ENCODE measurements at regions not wholly inside any gene's neighbourhood (a gene's known extent, or its start where the extent isn't known, plus 50 kb on each side); places are given as distances from the start of the nearest gene placed in this dataset.

DNA sequence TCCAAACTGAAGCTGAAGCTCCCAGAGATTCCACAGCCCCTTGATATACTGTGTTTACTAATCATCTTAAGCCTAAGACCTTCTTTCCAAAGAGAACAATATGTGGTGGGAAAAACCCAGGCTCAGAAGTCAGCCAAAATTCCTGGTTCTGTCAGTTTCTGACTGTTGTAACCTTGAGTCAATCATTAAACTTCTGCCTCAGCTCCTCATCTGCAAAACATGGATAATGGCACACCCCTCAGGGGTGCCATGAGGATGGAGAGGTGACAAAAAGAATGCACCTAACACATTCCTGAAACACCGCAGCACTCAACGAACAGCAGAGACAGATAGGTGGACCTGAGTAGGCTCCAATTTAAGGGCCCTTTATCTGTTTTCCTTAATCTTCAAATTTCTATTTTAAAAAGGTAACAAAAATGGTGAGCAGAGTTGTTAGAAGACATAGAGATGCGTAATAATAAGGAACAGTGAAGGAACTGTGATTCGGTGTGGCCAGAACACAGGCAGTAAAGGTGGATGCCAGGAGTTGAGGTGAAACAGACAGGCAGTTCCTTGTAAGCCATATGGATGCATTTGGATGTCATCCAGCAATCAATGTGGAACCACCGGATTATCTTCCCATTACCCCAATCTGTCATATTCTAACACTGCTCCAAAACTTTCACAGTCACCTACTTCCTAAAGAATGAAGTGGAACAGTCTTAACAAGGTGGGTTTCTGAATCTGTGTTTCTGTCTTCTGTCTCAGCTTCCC lies 56.6 kb upstream of the DOCK9 start:
- ATAC-seq (ENCODE audit: low FRiP score) (no peak), DNase-seq (ENCODE audit: low spot score) (no peak)
- TF ChIP-seq, protein P1, sequence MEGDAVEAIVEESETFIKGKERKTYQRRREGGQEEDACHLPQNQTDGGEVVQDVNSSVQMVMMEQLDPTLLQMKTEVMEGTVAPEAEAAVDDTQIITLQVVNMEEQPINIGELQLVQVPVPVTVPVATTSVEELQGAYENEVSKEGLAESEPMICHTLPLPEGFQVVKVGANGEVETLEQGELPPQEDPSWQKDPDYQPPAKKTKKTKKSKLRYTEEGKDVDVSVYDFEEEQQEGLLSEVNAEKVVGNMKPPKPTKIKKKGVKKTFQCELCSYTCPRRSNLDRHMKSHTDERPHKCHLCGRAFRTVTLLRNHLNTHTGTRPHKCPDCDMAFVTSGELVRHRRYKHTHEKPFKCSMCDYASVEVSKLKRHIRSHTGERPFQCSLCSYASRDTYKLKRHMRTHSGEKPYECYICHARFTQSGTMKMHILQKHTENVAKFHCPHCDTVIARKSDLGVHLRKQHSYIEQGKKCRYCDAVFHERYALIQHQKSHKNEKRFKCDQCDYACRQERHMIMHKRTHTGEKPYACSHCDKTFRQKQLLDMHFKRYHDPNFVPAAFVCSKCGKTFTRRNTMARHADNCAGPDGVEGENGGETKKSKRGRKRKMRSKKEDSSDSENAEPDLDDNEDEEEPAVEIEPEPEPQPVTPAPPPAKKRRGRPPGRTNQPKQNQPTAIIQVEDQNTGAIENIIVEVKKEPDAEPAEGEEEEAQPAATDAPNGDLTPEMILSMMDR (IDR thresholded peaks at IDR 0.05): no peak

DNA sequence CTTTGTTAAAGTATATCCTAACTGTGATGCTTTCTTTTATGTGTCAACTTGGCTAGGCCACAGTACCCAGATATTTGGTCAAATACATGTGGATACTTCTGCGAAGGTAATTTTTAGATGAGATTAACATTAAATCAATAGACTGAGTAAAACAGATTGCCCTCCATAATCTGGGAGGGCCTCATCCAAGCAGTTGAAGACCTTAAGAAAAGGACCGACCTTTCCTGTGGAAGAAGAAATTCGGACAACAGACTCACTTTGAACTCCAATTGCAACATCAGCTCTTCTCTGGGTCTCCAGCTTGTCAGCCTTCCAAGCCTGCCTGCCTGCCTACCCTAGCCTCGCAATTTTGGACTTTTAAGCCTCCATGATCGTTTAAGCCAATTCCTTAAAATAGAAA lies 57.9 kb upstream of the DOCK9 start:
- ATAC-seq (ENCODE audit: low FRiP score) (no peak), DNase-seq (ENCODE audit: low spot score) (no peak)
- TF ChIP-seq, protein P1 (IDR thresholded peaks at IDR 0.05): no peak

DNA sequence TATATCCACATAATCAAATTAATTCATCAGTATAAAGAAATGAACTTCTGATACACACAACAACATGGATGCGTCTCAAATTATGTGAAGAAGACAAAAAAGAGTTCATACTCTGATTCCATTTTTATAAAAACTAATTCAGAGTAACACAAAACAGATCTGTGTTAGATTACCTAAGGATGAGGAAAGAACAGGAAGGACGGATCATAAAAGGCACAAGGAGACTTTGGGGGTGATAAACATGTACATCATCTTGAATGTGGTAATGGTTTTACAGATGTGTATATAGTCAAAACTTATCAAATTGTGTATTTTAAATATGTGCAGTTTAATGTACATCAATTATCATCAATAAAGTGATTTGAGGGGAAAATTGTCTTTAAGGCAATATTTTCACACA lies 59.9 kb upstream of the DOCK9 start:
- TF ChIP-seq, protein P1 (IDR thresholded peaks at IDR 0.05): no peak
- DNase-seq (ENCODE audit: low spot score): no peak
- no peak for ATAC-seq (ENCODE audit: low FRiP score)

DNA sequence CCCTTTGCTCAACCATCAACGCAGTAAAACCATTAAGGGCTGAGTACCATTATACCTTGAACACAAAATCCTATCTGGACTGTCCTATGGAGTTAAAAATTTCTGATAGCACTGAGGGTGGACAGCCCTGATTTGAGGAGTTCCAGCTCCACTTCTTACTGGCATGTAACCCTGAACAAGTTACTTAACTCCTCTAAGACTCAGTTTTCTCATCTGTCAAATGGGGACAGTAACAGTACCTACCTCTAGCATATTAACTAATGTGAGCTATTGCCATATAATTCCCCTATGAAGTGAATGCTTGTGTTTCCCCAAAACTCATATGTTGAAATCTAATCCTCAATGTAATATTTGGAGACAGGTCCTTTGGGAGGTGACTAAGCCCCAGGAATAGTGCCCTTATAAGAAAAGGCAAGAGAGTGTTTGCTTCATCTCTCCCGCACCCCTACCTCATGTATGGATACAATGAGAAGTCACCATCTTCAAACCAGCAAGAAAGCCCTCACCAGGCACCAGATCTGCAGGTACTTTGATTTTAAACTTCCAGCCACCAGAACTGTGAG lies 61.9 kb upstream of the DOCK9 start:
- DNase-seq (ENCODE audit: low spot score) (no peak), ATAC-seq (ENCODE audit: low FRiP score) (no peak)
- TF ChIP-seq, protein P1 (IDR thresholded peaks at IDR 0.05): no peak

DNA sequence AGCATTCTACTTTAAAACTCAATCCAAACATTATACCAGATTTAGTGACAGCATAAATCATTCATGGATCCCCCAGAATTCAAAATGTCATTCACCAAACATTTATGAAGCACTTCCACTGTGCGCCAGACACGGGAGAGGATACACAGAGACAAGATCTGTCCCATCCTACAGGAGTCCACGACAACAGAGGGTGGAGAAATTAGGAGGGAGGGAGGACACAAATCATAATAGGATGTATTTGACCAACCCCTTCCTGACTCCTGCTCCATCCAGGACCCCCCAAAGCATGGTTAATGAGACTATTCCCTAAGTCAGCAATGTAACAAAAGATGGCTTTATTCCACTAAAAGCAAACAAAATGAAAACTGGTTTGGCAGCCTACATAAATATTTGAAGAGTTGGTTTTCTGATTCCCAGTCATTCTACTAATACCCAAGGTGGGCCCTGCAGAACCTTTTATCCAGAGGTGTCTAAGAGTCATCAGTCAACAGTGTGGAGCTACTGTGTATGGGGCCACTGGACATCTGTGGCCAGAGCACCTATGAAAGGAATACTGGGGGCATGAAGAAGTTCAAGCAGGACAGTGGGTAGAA lies 62.8 kb upstream of the DOCK9 start:
- TF ChIP-seq, protein P1 (IDR thresholded peaks at IDR 0.05): no peak
- ATAC-seq (ENCODE audit: low FRiP score) (no peak), DNase-seq (ENCODE audit: low spot score) (no peak)

DNA sequence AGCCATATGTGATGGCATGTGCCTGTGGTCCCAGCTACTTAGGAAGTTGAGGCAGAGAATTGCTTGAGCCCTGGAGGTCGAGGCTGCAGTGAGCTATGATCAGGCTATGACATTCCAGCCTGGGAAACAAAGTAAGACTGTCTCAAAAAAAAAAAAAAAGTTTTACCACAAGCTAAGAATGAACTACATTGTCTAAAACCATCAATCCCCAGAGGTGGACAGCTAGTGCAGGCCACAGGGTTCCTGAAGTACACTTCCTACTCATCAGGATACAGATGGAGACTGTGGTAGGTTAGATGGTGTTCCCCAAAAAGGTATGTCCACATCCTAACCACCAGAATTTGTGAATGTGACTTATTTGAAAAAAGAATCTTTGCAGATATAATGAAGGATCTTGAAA lies 63.5 kb upstream of the DOCK9 start:
- ATAC-seq (ENCODE audit: low FRiP score): no peak
- DNase-seq (ENCODE audit: low spot score): no peak
- TF ChIP-seq, protein P1 (IDR thresholded peaks at IDR 0.05): no peak

DNA sequence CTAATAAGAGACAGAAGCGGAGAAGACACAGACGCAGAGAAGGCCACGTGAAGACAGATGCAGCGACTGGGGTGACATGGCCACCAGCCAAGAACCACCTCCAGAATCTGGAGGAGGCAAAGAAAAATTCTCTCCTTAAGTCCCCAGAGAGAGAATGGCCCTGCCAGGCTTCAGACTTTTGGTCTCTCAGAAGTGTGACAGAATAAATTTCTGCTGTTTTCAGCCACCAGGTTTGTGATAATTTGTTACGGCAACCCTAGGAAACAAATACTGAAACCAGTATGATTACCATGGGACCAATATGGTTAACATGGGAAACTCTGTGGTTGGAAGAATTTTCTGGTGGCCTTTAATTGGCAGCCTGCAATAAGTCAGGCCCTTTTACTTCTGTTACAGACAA lies 63.9 kb upstream of the DOCK9 start:
- TF ChIP-seq, protein P1 (IDR thresholded peaks at IDR 0.05): no peak
- DNase-seq (ENCODE audit: low spot score) (no peak), ATAC-seq (ENCODE audit: low FRiP score) (no peak)

All from omental fat pad (tissue), 3 donors.